Neural cell (in vitro differentiated cells): ENCODE measurements at regions not wholly inside any gene's neighbourhood (a gene's known extent, or its start where the extent isn't known, plus 50 kb on each side); places are given as distances from the start of the nearest gene placed in this dataset.

ENCODE experiments used
- CTCF ChIP-seq: fragments of 450-650 bp; IDR thresholded peaks from 2 replicates; pipeline ENCODE4 v1.5.1; 2014; ENCODE audit warnings: antibody characterized with exemption, mild to moderate bottlenecking, moderate library complexity; ENCODE audit not compliant: poor library complexity, severe bottlenecking
- EP300 ChIP-seq: fragments of 450-650 bp; conservative IDR thresholded peaks from 2 replicates; pipeline ENCODE4 v1.6.1; 2014; ENCODE audit warnings: antibody characterized with exemption, mild to moderate bottlenecking, moderate library complexity; ENCODE audit not compliant: poor library complexity, severe bottlenecking
- EZH2 ChIP-seq: fragments of 200-600, 300-800 bp; shearing (Covaris generic), sonication (generic); IDR thresholded peaks from 2 replicates; pipeline ENCODE4 v1.6.1; 2014; ENCODE audit warnings: antibody characterized with exemption, low read length, borderline replicate concordance, mild to moderate bottlenecking; ENCODE audit not compliant: insufficient read depth, poor library complexity, severe bottlenecking
- MXI1 ChIP-seq: fragments of 450-650 bp; conservative IDR thresholded peaks from 2 replicates; pipeline ENCODE4 v1.6.1; 2014; ENCODE audit warnings: antibody characterized with exemption, mild to moderate bottlenecking; ENCODE audit not compliant: poor library complexity, severe bottlenecking
- POLR2AphosphoS5 ChIP-seq: IDR thresholded peaks from 2 replicates; pipeline ENCODE4 v1.6.1; 2012
- TAF1 ChIP-seq: IDR thresholded peaks from 2 replicates; pipeline ENCODE4 v1.6.1; 2012; ENCODE audit warnings: low read depth

- TF ChIP-seq EZH2 (no peak), POLR2AphosphoS5 (no peak), CTCF (no peak), TAF1 (no peak), MXI1 (no peak), EP300 (no peak)
These were observed 737.2 kb upstream of the HS6ST1 start for GRCh38 chr2:129055824-129056223.
